ENCODE measurements at regions not wholly inside any gene's neighbourhood (a gene's known extent, or its start where the extent isn't known, plus 50 kb on each side); places are given as distances from the start of the nearest gene placed in this dataset.
"Not testable (repeated sequence)": the region's sequence is repeated elsewhere in the genome, so short reads cannot be mapped to it uniquely, and the experiment has no call there.

DNA sequence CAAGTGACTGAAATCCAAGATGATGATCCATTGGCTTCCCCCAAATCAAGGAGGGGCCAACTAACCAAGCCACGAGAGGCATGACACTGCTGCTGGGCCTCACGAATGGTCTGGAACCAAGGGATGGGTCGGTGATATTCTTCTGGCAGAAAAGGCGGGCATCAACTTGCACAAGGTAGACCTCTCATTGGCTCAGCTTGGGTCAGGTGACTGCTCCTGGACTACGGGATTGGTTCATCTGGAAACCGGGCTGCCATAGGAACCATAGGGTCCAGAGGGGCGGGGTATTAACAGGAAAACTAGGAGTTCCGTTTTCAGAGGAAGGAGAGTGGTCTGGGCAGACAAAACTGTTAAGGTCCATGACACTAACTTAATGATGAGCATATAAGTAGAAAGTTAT lies 100.9 kb downstream of the TFAP2C start:
- DNase-seq = no peak

DNA sequence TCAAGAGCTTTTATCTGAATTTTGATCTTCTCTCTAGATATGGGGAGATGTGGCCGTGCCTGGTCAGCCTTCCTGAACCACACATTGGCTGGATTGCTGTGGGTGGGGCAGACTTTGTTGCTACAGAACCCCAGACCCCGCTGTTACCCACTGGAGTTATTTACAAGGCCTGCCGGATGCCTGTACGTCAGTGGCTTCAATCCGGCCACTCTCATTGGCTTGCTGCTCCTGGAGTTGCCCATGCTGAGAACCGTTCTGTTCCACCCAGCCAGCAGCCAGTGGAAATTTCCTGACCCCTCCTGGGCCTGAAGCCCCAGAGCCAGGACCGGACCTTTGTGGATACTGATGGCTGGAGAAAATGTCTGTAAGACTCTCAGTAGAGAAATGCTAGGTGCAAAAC lies 101.9 kb downstream of the TFAP2C start:
- no peak for DNase-seq

DNA sequence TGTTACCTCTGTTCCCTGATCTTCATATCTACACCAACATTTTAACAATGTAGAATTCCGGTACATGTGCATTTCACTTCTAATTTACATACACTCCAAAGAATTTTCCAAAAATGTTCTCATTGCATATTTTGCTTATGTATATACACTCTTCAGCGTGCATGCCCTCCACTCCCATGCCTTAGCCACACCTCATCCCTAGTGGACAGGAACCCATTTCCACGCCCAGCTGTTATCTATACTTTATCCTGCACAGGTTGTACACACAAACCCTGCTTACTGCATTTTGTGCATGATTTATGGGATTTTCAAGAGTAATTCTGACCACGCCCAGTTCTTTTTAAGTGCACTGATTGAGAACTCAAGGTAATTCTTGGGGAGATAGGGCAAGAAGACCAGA lies 102.4 kb downstream of the TFAP2C start:
- no peak for DNase-seq

DNA sequence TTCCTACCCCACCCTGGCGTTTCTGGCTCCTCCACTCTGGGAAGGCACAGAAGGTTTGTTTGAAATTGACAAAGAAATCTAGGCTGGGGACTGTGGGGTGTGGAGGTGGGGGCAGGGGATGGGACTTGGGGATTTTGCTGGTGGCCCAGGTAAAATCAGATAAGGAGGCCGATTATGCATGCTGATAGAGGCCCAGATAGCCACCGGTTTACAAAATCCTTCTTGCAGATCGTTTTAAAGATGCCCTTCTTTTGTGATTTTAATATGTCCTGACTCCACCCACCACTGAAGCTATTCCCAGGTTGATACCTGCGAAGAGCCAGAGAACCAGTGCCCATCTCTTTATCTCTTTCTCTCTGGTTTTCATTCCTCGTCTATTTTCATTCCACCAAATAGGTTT lies 104.9 kb downstream of the TFAP2C start:
- no peak for DNase-seq

DNA sequence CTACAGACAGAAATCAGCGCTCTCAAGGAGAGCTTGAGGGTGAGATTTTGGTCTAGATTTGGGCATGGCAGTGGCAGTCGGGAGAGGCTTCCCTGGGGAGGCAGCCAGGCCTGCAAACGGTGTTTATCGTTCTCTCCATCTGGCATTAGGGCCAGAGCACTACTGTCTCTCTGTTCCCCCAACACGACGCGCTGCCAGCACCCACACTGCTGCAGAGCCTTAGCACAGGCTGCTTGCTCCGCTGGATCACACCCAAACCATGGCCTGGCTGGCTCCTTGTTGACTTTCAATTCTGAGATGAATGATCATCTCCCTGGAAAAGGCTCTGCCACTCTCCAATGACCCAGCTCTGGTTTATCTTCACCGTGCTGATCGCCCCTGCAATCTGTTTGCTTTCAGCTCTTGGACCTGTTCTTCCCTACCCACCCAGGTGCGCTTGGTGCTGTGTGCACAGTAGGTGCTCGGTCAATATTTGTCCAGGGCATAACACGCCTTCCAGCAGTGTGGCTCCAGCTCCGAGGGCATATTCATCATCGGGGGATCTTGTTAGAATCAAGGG lies 106.1 kb downstream of the TFAP2C start:
- no peak for DNase-seq

DNA sequence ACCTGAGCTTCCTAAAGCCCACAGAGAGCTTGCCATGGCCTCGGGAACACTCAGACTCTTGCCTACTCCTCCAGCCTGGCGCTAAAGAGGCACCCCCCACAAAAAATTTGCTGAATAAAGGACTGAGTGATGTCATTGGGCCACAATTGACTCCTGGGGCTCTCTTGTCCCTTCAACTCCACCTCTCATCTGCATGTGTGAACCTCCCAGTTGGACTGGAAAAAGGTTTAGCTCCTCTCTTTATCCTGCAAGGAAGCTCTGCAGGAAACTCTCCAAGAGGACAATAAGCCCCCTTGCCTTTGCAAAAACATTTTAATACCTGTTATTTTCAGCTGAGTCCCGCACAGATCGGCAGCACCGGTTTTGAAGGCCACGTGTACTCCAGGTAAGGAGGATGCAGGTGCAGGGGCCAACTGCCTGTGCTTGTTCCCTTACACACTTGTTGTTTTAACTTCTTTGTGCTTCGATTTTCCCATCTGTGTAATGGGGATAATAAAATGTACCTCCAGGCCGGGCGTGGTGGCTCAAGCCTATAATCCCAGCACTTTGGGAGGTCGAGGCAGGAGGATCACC lies 107.3 kb downstream of the TFAP2C start:
- no peak for DNase-seq

DNA sequence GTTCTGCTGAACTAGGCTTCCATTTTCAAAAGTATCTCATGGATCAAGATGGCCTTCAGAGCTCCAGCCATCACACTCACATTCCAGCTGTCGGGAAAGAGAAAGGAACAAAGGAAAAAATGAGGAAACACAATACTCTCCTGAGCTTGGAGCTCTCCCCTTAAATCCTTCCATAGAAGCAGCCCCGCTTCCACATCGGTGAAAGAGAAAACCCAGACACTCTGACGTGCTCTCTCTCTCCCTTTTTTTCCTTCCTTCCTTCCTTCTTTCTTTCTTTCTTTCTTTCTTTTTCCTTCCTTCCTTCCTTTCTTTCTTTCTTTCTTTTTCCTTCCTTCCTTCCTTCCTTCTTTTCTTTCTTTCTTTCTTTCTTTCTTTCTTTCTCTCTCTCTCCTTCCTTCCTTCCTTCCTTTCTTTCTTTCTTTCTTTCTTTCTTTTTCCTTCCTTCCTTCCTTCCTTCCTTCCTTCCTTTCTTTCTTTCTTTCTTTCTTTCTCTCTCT lies 115.3 kb downstream of the TFAP2C start:
- DNase-seq = not testable (repeated sequence)

DNA sequence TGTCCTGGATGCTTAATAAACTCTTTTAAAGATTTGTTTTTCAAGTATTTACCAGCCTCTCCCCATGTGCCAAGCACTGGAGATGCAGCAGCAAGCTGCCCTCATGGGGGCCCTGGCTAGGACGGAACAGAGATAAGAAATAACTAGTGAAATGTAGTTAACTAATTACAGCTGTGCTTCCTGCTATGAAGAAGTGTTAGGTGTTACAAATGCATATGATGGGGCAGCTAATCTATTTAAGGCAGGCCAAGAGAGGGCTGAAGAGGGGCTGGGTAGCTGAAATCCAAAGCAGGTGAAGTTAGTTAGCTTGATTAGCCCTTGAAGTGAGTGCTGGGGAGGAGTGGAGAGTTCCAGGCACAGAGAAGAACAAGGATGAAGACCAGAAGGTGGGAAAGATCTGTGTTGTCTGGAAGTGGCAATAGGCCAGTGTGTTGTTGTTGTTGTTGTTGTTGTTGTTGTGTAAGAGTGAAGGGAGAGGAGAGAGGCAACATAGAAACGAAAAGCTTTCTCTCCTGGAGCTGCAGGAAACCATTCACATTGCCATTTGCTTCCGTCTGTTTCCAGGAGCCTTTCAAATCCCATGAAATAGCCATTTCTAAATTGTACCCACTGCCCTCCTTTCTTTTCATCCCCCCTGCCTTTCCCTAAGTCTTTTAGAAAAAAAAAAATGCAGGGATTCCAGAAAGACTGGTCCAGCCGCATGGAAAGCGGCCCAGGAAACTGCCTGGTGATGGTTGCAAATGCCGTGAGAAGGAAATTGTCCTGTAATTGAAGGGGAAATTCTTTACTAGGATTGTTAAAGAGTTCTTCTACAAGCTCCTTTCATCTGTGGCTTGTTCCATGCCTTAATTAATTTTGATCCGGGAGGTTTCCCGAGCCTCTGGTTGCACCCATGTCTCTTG lies 119.6 kb downstream of the TFAP2C start:
- DNase-seq = no peak

DNA sequence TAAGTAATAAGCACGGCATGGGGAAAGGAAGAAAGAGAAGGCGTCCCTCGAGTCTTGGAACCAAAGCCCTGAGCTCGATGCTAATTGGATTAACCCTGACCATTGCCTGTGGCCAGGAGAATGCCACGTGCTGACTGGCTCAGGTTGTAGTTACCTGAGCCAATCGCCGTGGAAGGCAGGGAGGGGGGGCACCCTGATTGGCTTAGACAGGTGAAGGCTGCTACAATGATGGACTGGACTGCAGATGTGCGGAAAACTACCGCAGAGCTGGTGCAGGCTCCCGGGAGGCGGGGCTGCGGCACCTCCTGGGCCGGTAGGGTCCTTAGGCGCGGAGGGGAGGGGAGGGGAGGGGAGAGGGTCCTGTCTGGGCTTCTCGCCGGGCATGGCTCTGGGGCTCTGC lies 121.3 kb downstream of the TFAP2C start:
- no peak for DNase-seq

DNA sequence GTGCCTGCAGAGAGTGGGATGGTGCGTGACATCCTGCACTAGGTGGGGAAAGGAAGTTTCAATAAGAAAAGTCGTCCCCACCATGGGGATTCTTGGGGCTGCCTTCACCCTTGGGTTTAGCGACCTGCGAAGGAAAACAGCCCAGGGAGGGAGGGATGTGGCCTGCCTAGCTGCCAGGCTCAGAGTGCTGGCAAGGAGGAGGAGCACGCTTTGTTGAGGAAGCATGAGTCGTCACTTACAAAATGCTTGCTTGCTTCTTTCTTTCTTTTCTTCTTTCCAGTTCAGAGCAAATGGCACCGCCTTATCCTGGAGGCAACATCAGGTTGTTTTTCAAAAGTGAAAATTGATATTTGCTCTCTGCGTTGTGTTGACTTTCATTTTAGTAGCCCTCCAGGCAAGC lies 123.2 kb downstream of the TFAP2C start:
- DNase-seq = no peak

DNA sequence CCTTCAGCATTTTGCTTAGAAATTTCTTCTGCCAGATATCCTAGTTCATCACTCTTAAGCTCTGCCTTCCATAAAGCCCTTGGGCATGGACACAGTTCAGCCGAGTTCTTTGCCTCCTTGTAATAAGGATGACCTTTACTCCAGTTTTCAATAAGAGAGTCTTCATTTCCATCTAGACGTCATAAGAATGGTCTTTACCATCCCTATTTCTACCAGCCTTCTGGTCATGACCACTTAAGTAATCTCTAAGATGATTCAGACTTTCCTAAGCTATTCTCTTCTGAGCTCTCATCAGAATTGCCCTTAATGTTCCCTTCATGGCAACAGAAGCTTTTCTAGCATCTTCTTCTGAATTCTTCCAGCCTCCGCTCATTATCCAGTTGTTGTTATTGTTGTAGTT lies 126.1 kb downstream of the TFAP2C start:
- no peak for DNase-seq

DNA sequence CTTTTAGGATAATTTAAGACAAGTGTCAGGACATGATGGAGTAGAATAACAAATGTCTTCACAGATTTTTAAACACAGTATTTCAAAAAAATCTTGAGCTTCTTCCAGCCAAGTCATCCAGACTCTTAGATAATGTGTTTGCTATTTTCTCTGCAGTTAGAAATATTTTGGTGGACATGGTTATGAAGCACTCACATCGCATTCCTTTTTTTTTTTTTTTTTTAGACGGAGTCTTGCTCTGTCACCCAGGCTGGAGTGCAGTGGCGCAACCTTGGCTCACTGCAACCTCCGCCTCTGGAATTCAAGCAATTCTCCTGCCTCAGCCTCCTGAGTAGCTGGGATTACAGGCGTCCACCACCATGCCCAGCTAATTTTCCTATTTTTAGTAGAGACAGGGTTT lies 127.6 kb downstream of the TFAP2C start:
- DNase-seq = not testable (repeated sequence)

DNA sequence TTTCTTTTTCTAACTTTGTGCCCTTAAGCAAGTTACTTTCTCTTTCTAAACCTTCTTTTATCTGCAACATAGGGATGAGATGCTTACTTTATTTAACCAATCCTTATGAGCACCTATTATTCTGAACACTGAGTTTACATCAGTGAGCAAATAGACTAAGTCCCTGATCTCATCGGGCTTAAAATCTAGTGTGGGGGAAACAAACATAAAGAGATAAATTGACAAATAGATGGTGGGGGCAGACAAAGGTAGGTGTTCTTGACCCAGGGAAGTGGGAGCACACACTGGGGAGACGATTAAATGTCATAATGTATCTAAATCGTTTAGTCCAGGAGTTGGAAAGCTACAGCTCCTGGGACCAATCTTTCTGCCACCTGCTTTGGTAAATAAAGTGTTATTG lies 129.6 kb downstream of the TFAP2C start:
- DNase-seq = no peak

DNA sequence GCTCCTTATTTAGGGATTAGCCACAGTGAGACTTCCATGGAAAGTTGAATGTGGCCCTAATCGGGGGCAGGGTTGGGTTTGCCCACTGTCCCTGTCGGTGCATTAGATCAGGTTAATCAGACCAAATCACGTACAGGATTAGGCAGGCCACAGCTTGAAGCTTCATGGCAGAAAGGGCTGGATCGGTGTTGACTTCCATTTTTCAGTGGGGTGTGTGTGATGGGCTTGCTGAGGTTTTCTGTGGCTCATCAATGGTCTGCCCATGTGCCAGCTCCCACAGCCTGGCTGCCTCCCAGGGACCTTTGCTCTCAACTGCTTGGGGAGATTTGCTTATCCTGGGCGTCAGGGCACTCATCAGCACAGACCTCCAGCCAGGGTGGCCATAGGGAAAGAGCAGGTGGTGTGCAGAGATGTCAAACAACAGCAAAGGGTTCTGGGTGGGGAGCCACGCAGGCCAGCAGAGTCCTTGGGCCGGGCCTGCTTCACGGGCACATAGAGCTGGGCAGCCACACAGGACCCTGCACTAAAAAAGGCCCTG lies 130.7 kb downstream of the TFAP2C start:
- DNase-seq = no peak

DNA sequence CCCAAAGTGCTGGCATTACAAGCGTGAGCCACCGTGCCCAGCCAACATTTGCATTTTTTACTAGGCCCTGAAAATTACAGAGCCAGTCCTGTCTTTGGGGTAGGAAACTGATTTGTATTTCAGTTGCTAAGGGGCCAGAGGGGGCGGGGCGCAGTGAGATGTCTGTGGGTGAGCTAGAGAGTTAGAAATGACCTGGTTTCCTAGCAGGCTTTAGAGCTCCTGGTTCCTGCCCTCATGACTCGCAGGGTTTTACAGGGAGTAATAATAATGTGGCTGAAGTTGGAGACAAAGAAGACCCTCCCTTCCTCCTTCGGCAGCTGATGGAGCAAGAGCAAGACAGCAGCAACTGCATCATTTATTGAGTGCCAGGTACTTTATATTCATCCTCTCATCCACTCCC lies 131.5 kb downstream of the TFAP2C start:
- DNase-seq = no peak

DNA sequence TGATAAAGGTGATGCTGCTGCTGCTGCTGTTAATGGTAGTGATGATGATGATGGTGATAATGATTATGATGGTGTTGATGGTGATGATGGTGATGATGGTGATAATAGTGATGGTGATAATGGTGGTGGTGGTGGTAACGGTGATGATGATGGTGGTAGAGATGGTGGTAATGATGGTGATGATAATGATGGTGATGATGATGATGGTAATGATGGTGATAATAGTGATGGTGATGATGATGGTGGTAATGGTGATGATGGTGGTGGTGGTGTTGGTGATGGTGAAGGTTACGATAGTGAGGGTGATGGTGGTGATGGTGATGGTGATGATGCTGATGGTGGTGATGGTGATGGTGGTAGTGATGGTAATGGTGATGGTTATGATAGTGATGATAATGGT lies 132.3 kb downstream of the TFAP2C start:
- no peak for DNase-seq

DNA sequence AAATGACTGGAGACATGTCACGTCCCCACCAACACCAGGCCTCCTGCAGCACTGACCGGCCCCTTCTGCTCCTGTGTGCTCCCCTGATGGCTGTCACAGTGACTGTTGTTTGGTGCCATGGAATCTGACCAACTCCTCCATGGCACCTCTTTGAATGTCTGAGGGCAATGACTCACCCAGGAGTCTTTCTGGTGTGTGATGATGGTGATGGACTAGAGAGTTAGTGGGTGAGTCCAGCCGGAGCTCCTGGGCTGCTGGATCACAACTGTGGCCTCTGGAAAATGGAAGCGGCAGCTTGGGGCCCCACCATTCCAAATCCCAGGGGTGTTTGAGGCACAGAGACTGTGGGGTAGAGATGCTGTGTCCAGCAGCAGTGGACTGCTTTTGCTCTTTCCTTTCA lies 133.3 kb downstream of the TFAP2C start:
- no peak for DNase-seq

DNA sequence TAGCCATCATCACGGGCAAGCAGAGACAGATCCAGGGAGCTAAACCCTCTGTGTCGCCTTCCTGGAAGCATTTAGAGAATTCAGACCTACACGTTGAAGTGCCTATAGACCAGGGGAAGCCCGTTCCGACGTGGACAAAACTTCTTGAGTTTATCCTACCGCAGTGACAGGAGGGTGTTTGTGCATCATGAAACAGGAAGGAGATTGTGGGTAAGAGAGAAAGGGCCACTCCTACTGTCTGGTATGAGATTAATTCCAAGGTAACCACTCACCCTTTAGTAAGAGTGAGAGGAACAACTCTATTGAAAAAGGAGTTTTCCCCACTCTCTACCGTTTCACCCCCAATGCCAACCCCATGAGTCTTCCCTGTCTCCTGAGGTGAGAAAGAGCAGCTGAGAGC lies 133.7 kb downstream of the TFAP2C start:
- no peak for DNase-seq

DNA sequence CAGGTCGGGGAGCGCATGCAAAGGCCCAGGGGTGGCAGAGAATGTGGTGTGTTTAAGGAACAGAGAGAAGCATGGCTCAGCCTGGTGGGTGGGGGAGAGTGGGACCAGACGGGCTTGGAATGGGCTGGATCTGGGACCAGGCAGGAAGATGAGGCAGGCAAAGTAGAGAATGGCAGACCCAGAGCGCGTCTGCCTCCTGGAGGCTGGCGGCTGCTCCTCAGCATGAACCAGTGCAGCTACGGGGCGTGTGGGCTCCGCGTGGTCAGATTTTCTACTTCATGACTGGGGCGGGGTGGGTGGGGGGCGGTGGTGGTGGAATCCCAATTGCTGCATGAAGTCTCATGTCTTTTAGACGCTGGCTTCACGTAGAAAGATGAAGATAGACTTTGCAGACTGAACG lies 135.6 kb downstream of the TFAP2C start:
- no peak for DNase-seq

DNA sequence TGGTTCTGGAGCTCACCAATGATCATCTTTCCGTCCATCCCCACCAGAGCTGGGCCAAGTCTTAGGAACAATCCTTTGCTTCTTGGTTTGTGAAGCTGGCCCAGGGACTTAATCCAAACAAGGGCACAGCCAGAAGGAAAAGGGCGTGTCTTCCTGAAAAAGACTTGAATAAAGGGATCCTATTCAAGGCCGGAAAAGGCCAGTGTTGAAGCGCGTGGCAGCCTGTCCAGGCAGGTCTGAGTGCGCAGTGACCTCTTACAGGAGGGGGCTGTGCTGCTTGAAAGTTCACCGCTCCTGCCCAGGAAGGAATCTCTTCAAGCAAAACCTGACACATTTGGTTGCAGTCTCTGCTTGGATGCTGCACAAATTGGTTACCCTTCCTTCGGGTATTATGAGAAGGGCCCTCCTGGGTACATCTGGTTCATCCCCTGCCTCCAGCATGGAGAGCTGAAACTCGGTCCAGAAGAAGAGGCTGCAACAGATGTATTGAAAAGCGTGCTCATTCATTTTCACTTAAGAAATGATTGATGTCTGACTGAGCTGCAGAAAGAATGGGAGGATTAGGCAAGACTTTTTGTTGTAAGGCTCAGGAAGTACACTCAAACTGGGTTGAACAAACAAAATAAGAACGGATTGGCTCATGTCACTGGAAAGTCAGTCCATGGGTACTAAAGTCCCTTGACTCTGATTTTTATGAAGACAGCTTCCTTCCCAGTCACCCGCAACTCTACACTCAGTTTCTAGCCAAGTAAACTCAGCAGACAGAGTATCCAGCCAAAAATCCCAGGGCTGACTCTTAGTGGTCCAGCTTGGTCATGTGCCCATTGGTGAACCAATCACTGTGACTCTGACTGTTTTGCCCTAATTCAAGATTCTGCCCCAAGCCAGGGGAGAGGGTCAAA lies 136.3 kb downstream of the TFAP2C start:
- no peak for DNase-seq

DNA sequence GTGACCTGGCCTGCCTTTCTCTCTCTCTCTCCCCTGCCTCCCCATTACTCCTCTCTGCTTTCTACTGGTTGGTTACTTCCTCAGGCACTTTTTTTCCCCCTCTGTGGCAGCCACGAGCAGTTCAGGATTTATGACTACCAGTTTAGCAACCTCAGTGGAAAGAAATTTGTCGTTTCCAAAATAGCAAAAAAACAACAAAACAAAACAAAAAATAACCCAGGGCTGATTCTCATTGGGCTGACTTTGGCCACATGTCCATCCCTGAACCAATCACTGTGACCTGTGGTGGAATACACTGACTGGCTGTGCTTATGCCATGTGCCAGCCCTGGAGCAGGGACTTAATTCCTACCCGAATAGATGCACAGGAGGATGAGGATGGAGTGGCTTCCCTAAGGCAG lies 137.4 kb downstream of the TFAP2C start:
- DNase-seq = no peak

DNA sequence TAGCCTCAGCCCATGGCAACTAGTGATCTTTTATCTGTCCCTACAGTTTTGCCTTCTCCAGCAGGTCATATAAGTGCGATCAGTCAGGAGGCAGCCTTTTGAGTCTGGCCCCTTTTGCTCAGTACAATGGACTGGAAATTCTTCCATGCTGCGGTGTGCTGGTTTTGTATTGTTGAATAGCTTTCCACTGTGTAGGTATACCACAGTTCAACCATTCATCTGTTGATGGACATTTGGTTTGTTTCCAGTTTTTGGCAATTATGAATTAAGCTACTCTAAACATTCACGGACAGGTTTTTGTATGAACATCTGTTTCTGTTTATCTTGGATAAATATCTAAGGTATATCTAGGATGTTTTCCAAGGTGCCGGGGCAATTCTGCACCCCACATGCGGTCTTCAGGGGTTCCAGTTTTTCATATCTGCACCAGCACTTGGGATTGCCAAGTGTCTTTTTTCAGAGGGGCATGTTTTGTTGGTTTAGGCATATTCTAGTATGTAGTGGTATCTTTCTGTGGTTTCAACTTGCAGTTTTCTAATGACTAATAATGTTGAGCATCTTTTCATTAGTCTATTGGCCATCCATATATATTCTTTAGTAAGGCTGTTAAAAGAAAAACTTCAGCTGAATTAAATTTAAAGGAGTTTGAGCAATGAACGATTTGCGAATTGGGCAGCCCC lies 141.0 kb downstream of the TFAP2C start:
- no peak for DNase-seq
